Stomach (tissue), 8 donors: ENCODE measurements at regions not wholly inside any gene's neighbourhood (a gene's known extent, or its start where the extent isn't known, plus 50 kb on each side); places are given as distances from the start of the nearest gene placed in this dataset.
A peak's percentile ranks its signal among the peaks of the same experiment; 100 is the strongest.

Experiments
- DNase-seq, 2 donors: peaks; one replicate each; pipeline versions ENCODE4 v3.0.0 to v3.0.0-alpha.2; 2013 to 2019
- H3K27ac ChIP-seq, 5 donors: fragments of 200-600 bp in 4 of 5; sonication (generic) in 4 of 5; one replicate each; pipeline ENCODE4 v1.5.1; 2013 to 2019; ENCODE audit warnings: mild to moderate bottlenecking in 1 of 5, moderate library complexity in 1 of 5
- H3K27me3 ChIP-seq, 3 donors: fragments of 200-600 bp; sonication (generic); one replicate each; pipeline ENCODE4 v1.5.1; 2017 to 2019; ENCODE audit warnings: mixed run types in 1 of 3
- H3K36me3 ChIP-seq, 4 donors: fragments of 200-600 bp; sonication (generic); 1 replicate in 3 of 4; 2 replicates in 1 of 4; pipeline ENCODE4 v1.5.1; 2016 to 2019
- H3K4me1 ChIP-seq, 4 donors: fragments of 200-600 bp; sonication (generic); one replicate each; pipeline ENCODE4 v1.5.1; 2016 to 2019
- H3K4me3 ChIP-seq, 4 donors: fragments of 200-600 bp; sonication (generic) in 3 of 4; one replicate each; pipeline ENCODE4 v1.5.1; 2016 to 2019; ENCODE audit warnings: mild to moderate bottlenecking in 1 of 4
- H3K9me3 ChIP-seq, 4 donors: fragments of 200-600 bp; sonication (generic); one replicate each; pipeline ENCODE4 v1.5.1; 2016 to 2019
- CTCF ChIP-seq, 7 experiments: fragments of 450-650 bp in 4 of 7; fragments of 200-600 bp in 3 of 7; sonication (generic) in 3 of 7; IDR thresholded peaks; one replicate each; pipeline ENCODE4 v1.5.1; 2016 to 2019; ENCODE audit warnings: antibody characterized with exemption in 7 of 7, control low read depth in 2 of 7, mild to moderate bottlenecking in 1 of 7
- EP300 ChIP-seq: sonication (generic); formaldehyde crosslinking; IDR thresholded peaks from one replicate; pipeline ENCODE4 v1.6.1; 2017; ENCODE audit warnings: antibody characterized with exemption
- POLR2A ChIP-seq, 4 donors: fragments of 450-650 bp; IDR thresholded peaks; one replicate each; pipeline ENCODE4 v1.6.1; 2016; ENCODE audit warnings: antibody characterized with exemption in 4 of 4, control low read depth in 2 of 4, mild to moderate bottlenecking in 1 of 4, moderate library complexity in 1 of 4
- POLR2AphosphoS5 ChIP-seq, 3 donors: sonication (generic); formaldehyde crosslinking; IDR thresholded peaks; one replicate each; pipeline ENCODE4 v1.6.1; 2016; ENCODE audit warnings: antibody characterized with exemption in 3 of 3
- WGBS, 5 donors: extraction: QIAGEN DNeasy Blood & Tissue Kit in 3 of 5; methylation state at CpG; one replicate each; pipeline versions ENCODE4 v1.1.5 to v1.1.7; 2013 to 2018; 5-methylcytosine and 5-hydroxymethylcytosine counted together
- intact Hi-C: fragments of 100-400 bp; cut with DNase I; formaldehyde crosslinking; loops from one replicate; pipeline ENCODE4 v1.15.1; 2023; ENCODE audit warnings: low total_unique reads
- donor health status: healthy with polysubstance abuse.
- donor health status: Bipolar disorder and iron deficiency.
- donor health status: healthy.

- DNase-seq: peak in 1 of 2 donors; percentile 16
- no peak for TF ChIP-seq POLR2AphosphoS5 (IDR thresholded peaks at IDR 0.05)
- no peaks in the 10 kb centered on the region for H3K9me3 ChIP-seq
- H3K4me3 ChIP-seq: no peak overlapping the region
- peaks cover 0 to 25% (median 13%) of the 10 kb centered on the region in 4 donors for H3K4me1 ChIP-seq
- H3K36me3 ChIP-seq: peaks cover 0 to under 1% (median 0%) of the 10 kb centered on the region in 4 donors
- intact Hi-C loops: no loop called here
- H3K27me3 ChIP-seq: no peaks in the 10 kb centered on the region
- H3K27ac ChIP-seq: no peak overlapping the region
- 76 to 90% (median 84%) methylated on average over 6 of the region's 6 CpGs for WGBS, 5 donors
These were observed 106.5 kb upstream of the TIAM2 start for GRCh38 chr6:154888421-154889295.

- H3K4me1 ChIP-seq: peaks cover 0 to 33% (median 16%) of the 10 kb centered on the region in 4 donors
- intact Hi-C loops: no loop called here
- no peaks in the 10 kb centered on the region for H3K27me3 ChIP-seq
- no peaks in the 10 kb centered on the region for H3K9me3 ChIP-seq
- TF ChIP-seq EP300 (no peak), CTCF (IDR thresholded peaks at IDR 0.05) (no peak), POLR2A (IDR thresholded peaks at IDR 0.05) (no peak), POLR2AphosphoS5 (IDR thresholded peaks at IDR 0.05) (no peak)
- H3K27ac ChIP-seq: no peak overlapping the region
- 92 to 98% (median 96%) methylated on average over 3 of the region's 3 CpGs for WGBS, 5 donors
- DNase-seq: no peak
- H3K4me3 ChIP-seq: no peak overlapping the region
- peaks cover 0 to 4% (median 0%) of the 10 kb centered on the region in 4 donors for H3K36me3 ChIP-seq
These were observed 104.2 kb upstream of the TIAM2 start for GRCh38 chr6:154890874-154891273.

GRCh38 chr6:154891901-154892300 is 103.2 kb upstream of the TIAM2 start:
- TF ChIP-seq CTCF (IDR thresholded peaks at IDR 0.05): no peak
- TF ChIP-seq POLR2A (IDR thresholded peaks at IDR 0.05): no peak
- no peak for TF ChIP-seq EP300
- no peak for TF ChIP-seq POLR2AphosphoS5 (IDR thresholded peaks at IDR 0.05)
- 72 to 86% (median 85%) methylated on average over 3 of the region's 3 CpGs for WGBS, 5 donors
- Histone ChIP-seq H3K9me3 (no peaks in the 10 kb centered on the region), H3K27me3 (no peaks in the 10 kb centered on the region), H3K4me3 (no peak overlapping the region), H3K27ac (no peak overlapping the region), H3K4me1 (peaks cover 0 to 33% (median 16%) of the 10 kb centered on the region in 4 donors), H3K36me3 (peaks cover 0 to 13% (median 3%) of the 10 kb centered on the region in 4 donors)
- intact Hi-C loops: no loop called here
- peak in 1 of 2 donors; percentile 22 for DNase-seq

GRCh38 chr6:154893917-154894316 is 101.2 kb upstream of the TIAM2 start:
- Histone ChIP-seq H3K36me3 (peaks cover 0 to 13% (median 3%) of the 10 kb centered on the region in 4 donors), H3K4me1 (peaks cover 0 to 27% (median 11%) of the 10 kb centered on the region in 4 donors), H3K27me3 (no peaks in the 10 kb centered on the region), H3K4me3 (no peak overlapping the region), H3K9me3 (no peaks in the 10 kb centered on the region), H3K27ac (no peak overlapping the region)
- TF ChIP-seq CTCF (IDR thresholded peaks at IDR 0.05): no peak
- 36 to 61% (median 54%) methylated on average over 3 of the region's 3 CpGs for WGBS, 5 donors
- DNase-seq: no peak
- intact Hi-C loops: no loop called here

GRCh38 chr6:154894902-154895301 is 100.2 kb upstream of the TIAM2 start:
- TF ChIP-seq EP300: no peak
- no peak for TF ChIP-seq POLR2AphosphoS5 (IDR thresholded peaks at IDR 0.05)
- no peak for TF ChIP-seq CTCF (IDR thresholded peaks at IDR 0.05)
- no peak for TF ChIP-seq POLR2A (IDR thresholded peaks at IDR 0.05)
- H3K4me1 ChIP-seq: peaks cover 0 to 23% (median 9%) of the 10 kb centered on the region in 4 donors
- no peak overlapping the region for H3K27ac ChIP-seq
- no peaks in the 10 kb centered on the region for H3K27me3 ChIP-seq
- H3K36me3 ChIP-seq: peaks cover 0 to 13% (median 3%) of the 10 kb centered on the region in 4 donors
- 83 to 89% (median 85%) methylated on average over 4 of the region's 4 CpGs for WGBS, 5 donors
- DNase-seq: no peak
- H3K9me3 ChIP-seq: no peaks in the 10 kb centered on the region
- H3K4me3 ChIP-seq: no peak overlapping the region
- intact Hi-C loops: no loop called here
